ENCODE measurements at regions not wholly inside any gene's neighbourhood (a gene's known extent, or its start where the extent isn't known, plus 50 kb on each side); places are given as distances from the start of the nearest gene placed in this dataset.

GRCh38 chr13:85040215-85040614 lies 759.0 kb downstream of the SLITRK6 start:
- no peak for TF ChIP-seq POLR2A (IDR thresholded peaks at IDR 0.05)
- no peak for TF ChIP-seq CTCF (IDR thresholded peaks at IDR 0.05)
- H3K27ac ChIP-seq = no peak overlapping the region
- intact Hi-C loops (cut with DNase I) = no loop called here
- H3K36me3 ChIP-seq = no peaks in the 10 kb centered on the region
- no peak overlapping the region for H3K4me3 ChIP-seq
- DNase-seq (no peak), ATAC-seq (no peak)
- 63 to 75% (median 71%) methylated on average over 1 of the region's 1 CpG for WGBS, 4 donors
- no peaks in the 10 kb centered on the region for H3K4me1 ChIP-seq
- no peaks in the 10 kb centered on the region for H3K9me3 ChIP-seq
- H3K27me3 ChIP-seq = no peaks in the 10 kb centered on the region

GRCh38 chr13:85031771-85032170 lies 767.4 kb downstream of the SLITRK6 start:
- peaks cover 0 to 23% (median 11%) of the 10 kb centered on the region in 12 donors for H3K9me3 ChIP-seq
- DNase-seq (no peak), ATAC-seq (no peak)
- no peaks in the 10 kb centered on the region for H3K36me3 ChIP-seq
- H3K4me3 ChIP-seq = no peak overlapping the region
- intact Hi-C loops (cut with DNase I) = no loop called here
- H3K27ac ChIP-seq = no peak overlapping the region
- H3K4me1 ChIP-seq = no peaks in the 10 kb centered on the region
- TF ChIP-seq POLR2A (IDR thresholded peaks at IDR 0.05) (no peak), CTCF (IDR thresholded peaks at IDR 0.05) (no peak)
- WGBS, 4 donors = 51 to 57% (median 56%) methylated on average over 1 of the region's 1 CpG
- no peaks in the 10 kb centered on the region for H3K27me3 ChIP-seq

- ATAC-seq (no peak), DNase-seq (no peak)
- Histone ChIP-seq H3K4me1 (no peaks in the 10 kb centered on the region), H3K27ac (no peak overlapping the region), H3K36me3 (no peaks in the 10 kb centered on the region), H3K9me3 (peaks cover 0 to 41% (median 11%) of the 10 kb centered on the region in 12 donors), H3K4me3 (no peak overlapping the region), H3K27me3 (no peaks in the 10 kb centered on the region)
- intact Hi-C loops (cut with DNase I) = no loop called here
- WGBS, 4 donors = 81 to 87% (median 86%) methylated on average over 3 of the region's 3 CpGs
- TF ChIP-seq POLR2A (IDR thresholded peaks at IDR 0.05) (no peak), CTCF (IDR thresholded peaks at IDR 0.05) (no peak)
These were observed 771.2 kb downstream of the SLITRK6 start for GRCh38 chr13:85028035-85028434.

- Histone ChIP-seq H3K27ac (no peak overlapping the region), H3K36me3 (no peaks in the 10 kb centered on the region), H3K27me3 (no peaks in the 10 kb centered on the region), H3K4me3 (no peak overlapping the region), H3K9me3 (peaks cover 0 to 11% (median 0%) of the 10 kb centered on the region in 12 donors), H3K4me1 (no peaks in the 10 kb centered on the region)
- 83 to 89% (median 85%) methylated on average over 1 of the region's 1 CpG for WGBS, 4 donors
- no peak for TF ChIP-seq POLR2A (IDR thresholded peaks at IDR 0.05)
- TF ChIP-seq CTCF (IDR thresholded peaks at IDR 0.05) = no peak
- intact Hi-C loops (cut with DNase I) = no loop called here
- DNase-seq = no peak
- no peak for ATAC-seq
These were observed 780.1 kb downstream of the SLITRK6 start for GRCh38 chr13:85019121-85019520.
